WTC11 (cell line): ENCODE measurements at regions not wholly inside any gene's neighbourhood (a gene's known extent, or its start where the extent isn't known, plus 50 kb on each side); places are given as distances from the start of the nearest gene placed in this dataset.

Experiments
- ATAC-seq: fragments of 200-7000 bp; cut with Tn5 transposase; 2 replicates; pipeline ENCODE4 v1.10.0; 2021; ENCODE audit warnings: mild to moderate bottlenecking, moderate library complexity
- CTCF ChIA-PET: fragments of 300-600 bp; sonication (Branson Sonifier 250); formaldehyde crosslinking; loops from one replicate; lab custom pipeline; 2021; ENCODE audit warnings: antibody characterized with exemption; lab: Charles Lee
- POLR2A ChIA-PET: fragments of 350-600 bp; sonication (Branson Sonifier 250); formaldehyde crosslinking; loops from one replicate; lab custom pipeline; 2021; ENCODE audit warnings: antibody characterized with exemption; lab: Charles Lee
- DNase-seq: peaks from one replicate; pipeline ENCODE4 v3.0.0; 2021; ENCODE audit warnings: low spot score
- H3K27ac Mint-ChIP-seq: 2 replicates; pipeline ENCODE4 v1.8.0; 2021; ENCODE audit warnings: mixed read lengths
- H3K27me3 Mint-ChIP-seq: 2 replicates; pipeline ENCODE4 v1.8.0; 2021; ENCODE audit warnings: low read depth, mild to moderate bottlenecking, moderate library complexity, mixed read lengths
- H3K36me3 Mint-ChIP-seq: 2 replicates; pipeline ENCODE4 v1.8.0; 2021; ENCODE audit warnings: mixed read lengths
- H3K4me1 Mint-ChIP-seq: 2 replicates; pipeline ENCODE4 v1.8.0; 2022; ENCODE audit warnings: mixed read lengths
- H3K4me3 Mint-ChIP-seq: 2 replicates; pipeline ENCODE4 v1.8.0; 2021; ENCODE audit warnings: mild to moderate bottlenecking, moderate library complexity, mixed read lengths
- H3K9me3 Mint-ChIP-seq: 2 replicates; pipeline ENCODE4 v1.8.0; 2021; ENCODE audit warnings: mixed read lengths
- AR ChIP-seq: fragments of 250-450 bp; sonication (Bioruptor Pico); IDR thresholded peaks from 2 replicates; pipeline ENCODE4 v1.9.0; 2021; ENCODE audit warnings: mild to moderate bottlenecking
- CBFB ChIP-seq: sonication (generic); formaldehyde crosslinking; IDR thresholded peaks from 2 replicates; pipeline ENCODE4 v1.8.1; 2022; ENCODE audit warnings: mild to moderate bottlenecking, low read depth, missing genetic modification reagents
- CDX4 ChIP-seq: fragments of 250-450 bp; sonication (Bioruptor Pico); IDR thresholded peaks from 2 replicates; pipeline ENCODE4 v1.9.0; 2021; ENCODE audit warnings: moderate library complexity, mild to moderate bottlenecking, inconsistent platforms, borderline replicate concordance
- CTCF ChIP-seq: fragments of 200-600 bp; IDR thresholded peaks from 2 replicates; pipeline ENCODE4 v1.8.0; 2022; ENCODE audit warnings: antibody characterized with exemption
- E2F4 ChIP-seq: sonication (generic); formaldehyde crosslinking; IDR thresholded peaks from 2 replicates; pipeline ENCODE4 v1.8.1; 2022; ENCODE audit warnings: low read depth, mild to moderate bottlenecking, moderate library complexity, missing genetic modification reagents, borderline replicate concordance
- ERG ChIP-seq: fragments of 250-450 bp; sonication (Bioruptor Pico); IDR thresholded peaks from 2 replicates; pipeline ENCODE4 v1.8.0; 2021; ENCODE audit warnings: mild to moderate bottlenecking
- ESRRA ChIP-seq: sonication (generic); formaldehyde crosslinking; IDR thresholded peaks from 2 replicates; pipeline ENCODE4 v1.8.1; 2022; ENCODE audit warnings: mild to moderate bottlenecking, missing genetic modification reagents, borderline replicate concordance
- FOXJ3 ChIP-seq: sonication (generic); formaldehyde crosslinking; IDR thresholded peaks from 2 replicates; pipeline ENCODE4 v1.9.0; 2021; ENCODE audit warnings: missing genetic modification reagents, mild to moderate bottlenecking, borderline replicate concordance
- HMGA2 ChIP-seq: fragments of 250-450 bp; sonication (Bioruptor Pico); IDR thresholded peaks from 2 replicates; pipeline ENCODE4 v1.4.0; 2021; ENCODE audit warnings: mild to moderate bottlenecking, moderate library complexity
- JAZF1 ChIP-seq: fragments of 250-450 bp; sonication (Bioruptor Pico); IDR thresholded peaks from 2 replicates; pipeline ENCODE4 v1.9.0; 2021; ENCODE audit warnings: moderate library complexity, mild to moderate bottlenecking, inconsistent platforms
- JUN ChIP-seq: sonication (generic); formaldehyde crosslinking; IDR thresholded peaks from 2 replicates; pipeline ENCODE4 v1.8.0; 2023; ENCODE audit warnings: mild to moderate bottlenecking, missing genetic modification reagents
- TCF7 ChIP-seq: sonication (generic); formaldehyde crosslinking; IDR thresholded peaks from 2 replicates; pipeline ENCODE4 v1.8.0; 2022; ENCODE audit warnings: mild to moderate bottlenecking, low read depth, missing genetic modification reagents, moderate library complexity
- ZBTB43 ChIP-seq: sonication (generic); formaldehyde crosslinking; IDR thresholded peaks from 2 replicates; pipeline ENCODE4 v1.8.1; 2023; ENCODE audit warnings: mild to moderate bottlenecking, missing genetic modification reagents
- ZNF138 ChIP-seq: sonication (generic); formaldehyde crosslinking; conservative IDR thresholded peaks from 2 replicates; pipeline ENCODE4 v1.8.1; 2022; ENCODE audit warnings: mild to moderate bottlenecking, moderate library complexity, missing genetic modification reagents
- ZNF532 ChIP-seq: fragments of 250-450 bp; sonication (Bioruptor Pico); IDR thresholded peaks from 2 replicates; pipeline ENCODE4 v1.9.0; 2021; ENCODE audit warnings: mild to moderate bottlenecking, borderline replicate concordance

DNA sequence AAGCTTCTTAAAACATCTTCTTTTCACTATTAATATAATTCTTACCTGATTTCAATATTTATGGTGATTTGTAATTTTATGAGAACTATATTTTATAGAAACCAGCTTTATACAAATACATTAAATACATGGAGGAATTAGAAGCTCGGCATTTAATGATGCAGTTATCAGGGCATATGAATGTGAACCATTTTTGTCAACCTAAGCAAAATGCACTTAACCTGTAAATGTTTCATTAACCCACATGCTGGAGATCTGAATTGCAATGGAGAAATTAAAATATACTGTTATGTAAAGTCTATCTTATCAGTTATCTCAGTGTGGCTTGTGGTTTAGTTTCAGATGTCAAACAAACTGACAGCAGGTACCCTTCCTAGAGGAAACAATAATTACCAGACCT is 63.2 kb upstream of the CDH12 start:
- Mint-ChIP-seq H3K9me3 (peaks cover 23% of the 10 kb centered on the region), H3K4me1 (peaks cover 3% of the 10 kb centered on the region), H3K4me3 (no peak overlapping the region), H3K36me3 (no peaks in the 10 kb centered on the region), H3K27ac (no peak overlapping the region), H3K27me3 (no peaks in the 10 kb centered on the region)
- ChIA-PET CTCF (no interaction called here), POLR2A (no interaction called here)
- DNase-seq (no peak), ATAC-seq (no peak)
- no peak for TF ChIP-seq ESRRA (CRISPR knock-in tag)
- no peak for TF ChIP-seq CBFB (CRISPR knock-in tag)
- no peak for TF ChIP-seq HMGA2 (CRISPR knock-in tag)
- TF ChIP-seq ZNF532 = no peak

DNA sequence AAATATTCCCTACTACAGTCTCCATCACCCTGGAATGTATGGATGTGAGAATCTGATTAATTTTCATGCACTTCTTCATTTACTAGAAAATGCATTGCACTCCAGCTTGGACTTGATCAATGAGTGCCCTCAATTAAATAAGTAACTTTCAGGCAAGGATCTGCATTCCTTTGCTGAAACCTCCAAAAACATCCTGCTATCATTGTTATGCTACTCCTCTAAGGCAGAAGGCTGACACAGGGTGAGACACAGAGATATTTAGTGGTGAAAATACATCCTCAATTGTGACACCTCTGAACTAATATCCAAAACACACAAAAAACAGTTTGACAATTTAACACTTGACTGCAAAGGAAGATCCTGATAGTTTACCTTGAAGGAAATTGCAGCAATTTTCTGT is 57.9 kb upstream of the CDH12 start:
- POLR2A ChIA-PET = no interaction called here
- Mint-ChIP-seq H3K4me1 (peaks cover 13% of the 10 kb centered on the region), H3K9me3 (no peaks in the 10 kb centered on the region), H3K4me3 (no peak overlapping the region), H3K27ac (no peak overlapping the region), H3K36me3 (no peaks in the 10 kb centered on the region), H3K27me3 (no peaks in the 10 kb centered on the region)
- CTCF ChIA-PET = no interaction called here
- TF ChIP-seq ZNF138 (CRISPR knock-in tag) = no peak
- no peak for DNase-seq
- ATAC-seq = peak; percentile 89

GRCh38 chr5:22910523-22910922 is 57.4 kb upstream of the CDH12 start:
- Mint-ChIP-seq H3K4me3 (no peak overlapping the region), H3K27me3 (no peaks in the 10 kb centered on the region), H3K36me3 (no peaks in the 10 kb centered on the region), H3K4me1 (peaks cover 13% of the 10 kb centered on the region), H3K9me3 (no peaks in the 10 kb centered on the region), H3K27ac (no peak overlapping the region)
- ChIA-PET POLR2A (no interaction called here), CTCF (no interaction called here)
- DNase-seq = no peak
- ATAC-seq = no peak
- TF ChIP-seq HMGA2 (CRISPR knock-in tag) (no peak), FOXJ3 (CRISPR knock-in tag) (no peak), ZBTB43 (CRISPR knock-in tag) (no peak), E2F4 (CRISPR knock-in tag) (no peak), JAZF1 (no peak), CTCF (no peak), CDX4 (CRISPR knock-in tag) (no peak), AR (CRISPR knock-in tag) (no peak), ERG (CRISPR knock-in tag) (no peak), JUN (no peak), TCF7 (CRISPR knock-in tag) (no peak)
